ENCODE measurements at regions not wholly inside any gene's neighbourhood (a gene's known extent, or its start where the extent isn't known, plus 50 kb on each side); places are given as distances from the start of the nearest gene placed in this dataset.
"Not testable (repeated sequence)": the region's sequence is repeated elsewhere in the genome, so short reads cannot be mapped to it uniquely, and the experiment has no call there.

- H3K4me3 ChIP-seq (ENCODE audit: low read depth, low read length), result no peak overlapping the region
- TF ChIP-seq, protein P1, sequence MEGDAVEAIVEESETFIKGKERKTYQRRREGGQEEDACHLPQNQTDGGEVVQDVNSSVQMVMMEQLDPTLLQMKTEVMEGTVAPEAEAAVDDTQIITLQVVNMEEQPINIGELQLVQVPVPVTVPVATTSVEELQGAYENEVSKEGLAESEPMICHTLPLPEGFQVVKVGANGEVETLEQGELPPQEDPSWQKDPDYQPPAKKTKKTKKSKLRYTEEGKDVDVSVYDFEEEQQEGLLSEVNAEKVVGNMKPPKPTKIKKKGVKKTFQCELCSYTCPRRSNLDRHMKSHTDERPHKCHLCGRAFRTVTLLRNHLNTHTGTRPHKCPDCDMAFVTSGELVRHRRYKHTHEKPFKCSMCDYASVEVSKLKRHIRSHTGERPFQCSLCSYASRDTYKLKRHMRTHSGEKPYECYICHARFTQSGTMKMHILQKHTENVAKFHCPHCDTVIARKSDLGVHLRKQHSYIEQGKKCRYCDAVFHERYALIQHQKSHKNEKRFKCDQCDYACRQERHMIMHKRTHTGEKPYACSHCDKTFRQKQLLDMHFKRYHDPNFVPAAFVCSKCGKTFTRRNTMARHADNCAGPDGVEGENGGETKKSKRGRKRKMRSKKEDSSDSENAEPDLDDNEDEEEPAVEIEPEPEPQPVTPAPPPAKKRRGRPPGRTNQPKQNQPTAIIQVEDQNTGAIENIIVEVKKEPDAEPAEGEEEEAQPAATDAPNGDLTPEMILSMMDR (IDR thresholded peaks at IDR 0.05; ENCODE audit: low read depth, low read length, missing control alignments), result no peak
- DNase-seq (ENCODE audit: low read depth), result no peak
Measured at GRCh38 chr2:183868707-183869106, 729.6 kb upstream of the ZNF804A start.

DNA sequence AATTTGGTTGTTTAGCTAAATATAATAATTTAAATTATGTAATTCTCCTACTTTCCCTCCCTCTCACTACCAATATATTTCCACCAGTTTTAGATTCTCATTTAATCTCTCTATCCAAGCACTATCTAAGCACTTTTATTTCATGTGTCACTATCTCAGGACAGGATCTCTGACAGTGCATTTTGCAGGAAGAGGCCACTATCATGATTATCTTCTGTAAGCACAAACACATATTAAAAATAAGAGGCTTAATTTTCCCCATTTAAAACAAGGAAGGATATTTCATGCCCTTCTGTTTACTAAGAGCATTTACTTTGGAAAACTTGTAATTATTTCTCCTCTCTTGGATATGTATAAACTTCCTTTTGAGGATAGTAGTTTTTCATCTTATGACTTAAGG, 726.2 kb upstream of the ZNF804A start:
- no peak for DNase-seq (ENCODE audit: low read depth)
- no peak overlapping the region for H3K4me3 ChIP-seq (ENCODE audit: low read depth, low read length)
- TF ChIP-seq, protein P1 (IDR thresholded peaks at IDR 0.05; ENCODE audit: low read depth, low read length, missing control alignments), result no peak

DNA sequence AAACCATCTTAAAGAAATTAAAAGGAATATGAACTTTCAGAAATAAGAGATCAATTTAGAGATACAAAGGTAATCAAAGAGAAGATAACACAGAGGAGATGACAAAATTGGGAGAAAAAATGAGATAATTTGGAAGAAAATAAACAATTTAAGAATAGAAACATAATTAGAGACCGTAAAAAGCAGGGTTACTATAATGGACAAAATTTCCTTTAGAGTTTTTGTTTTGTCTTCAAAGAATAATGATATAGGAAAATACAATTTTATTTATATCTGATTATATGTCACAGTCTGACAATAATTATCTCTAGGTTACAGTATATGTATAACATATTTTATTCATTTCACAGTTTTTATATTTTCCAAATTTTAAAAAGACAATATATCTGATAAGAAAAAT, 716.4 kb upstream of the ZNF804A start:
- H3K4me3 ChIP-seq (ENCODE audit: low read depth, low read length), result no peak overlapping the region
- TF ChIP-seq, protein P1 (IDR thresholded peaks at IDR 0.05; ENCODE audit: low read depth, low read length, missing control alignments), result no peak

DNA sequence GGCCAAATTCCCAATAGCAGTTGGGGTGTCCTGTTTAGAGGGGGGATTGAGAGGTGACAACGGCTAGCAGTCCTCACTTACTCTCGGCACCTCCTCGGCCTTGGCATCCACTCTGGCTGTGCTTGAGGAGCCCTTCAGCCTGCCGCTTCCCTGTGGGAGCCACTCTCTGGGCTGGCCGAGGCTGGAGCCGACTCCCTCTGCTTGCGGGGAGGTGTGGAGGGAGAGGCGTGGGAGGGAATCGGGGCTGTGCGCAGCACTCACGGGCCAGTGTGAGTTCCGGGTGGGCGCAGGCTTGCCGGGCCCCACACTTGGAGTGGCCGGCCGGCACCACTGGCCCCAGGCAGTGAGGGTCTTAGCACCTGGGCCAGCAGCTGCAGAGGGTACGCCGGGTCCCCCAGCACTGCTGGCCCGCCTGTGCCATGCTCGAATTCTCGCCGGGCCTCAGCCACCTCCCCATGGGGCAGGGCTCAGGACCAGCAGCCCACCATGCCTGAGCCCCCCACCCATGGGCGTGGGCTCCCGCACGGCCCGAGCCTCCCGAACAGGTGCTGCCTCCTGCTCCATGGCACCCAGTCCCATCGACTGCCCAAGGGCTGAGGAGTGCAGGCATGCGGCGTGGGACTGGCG, 705.9 kb upstream of the ZNF804A start:
- no peak for DNase-seq (ENCODE audit: low read depth)
- TF ChIP-seq, protein P1 (IDR thresholded peaks at IDR 0.05; ENCODE audit: low read depth, low read length, missing control alignments), result no peak
- no peak overlapping the region for H3K4me3 ChIP-seq (ENCODE audit: low read depth, low read length)

More for the DNA sequence above, 716.4 kb upstream of the ZNF804A start:
- no peak for DNase-seq (ENCODE audit: low read depth)

DNA sequence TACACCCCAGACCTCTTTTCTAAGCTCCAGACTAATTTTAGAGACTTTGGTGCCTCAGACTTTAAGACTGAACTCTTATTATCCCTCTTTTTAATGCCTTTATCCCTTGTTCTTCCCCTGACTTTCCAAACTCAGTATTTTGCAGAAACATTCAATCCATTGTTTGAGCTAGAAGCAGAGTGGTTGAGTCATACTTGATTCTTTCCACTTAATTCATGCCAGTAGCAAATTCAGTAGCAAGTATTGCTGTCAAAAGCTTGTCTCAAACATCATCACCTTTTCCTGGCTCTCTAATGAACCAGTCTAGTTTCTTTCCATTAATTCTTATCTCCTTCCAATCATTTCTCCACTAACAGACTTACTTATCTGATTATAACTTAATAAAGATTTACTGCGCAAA, 699.7 kb upstream of the ZNF804A start:
- no peak for DNase-seq (ENCODE audit: low read depth)
- no peak overlapping the region for H3K4me3 ChIP-seq (ENCODE audit: low read depth, low read length)
- TF ChIP-seq, protein P1 (IDR thresholded peaks at IDR 0.05; ENCODE audit: low read depth, low read length, missing control alignments), result no peak

- TF ChIP-seq, protein P1 (IDR thresholded peaks at IDR 0.05; ENCODE audit: low read depth, low read length, missing control alignments), result no peak
- H3K4me3 ChIP-seq (ENCODE audit: low read depth, low read length), result no peak overlapping the region
- no peak for DNase-seq (ENCODE audit: low read depth)
Measured at GRCh38 chr2:183901931-183902330, 696.4 kb upstream of the ZNF804A start.

- DNase-seq (ENCODE audit: low read depth), result no peak
- no peak overlapping the region for H3K4me3 ChIP-seq (ENCODE audit: low read depth, low read length)
- TF ChIP-seq, protein P1 (IDR thresholded peaks at IDR 0.05; ENCODE audit: low read depth, low read length, missing control alignments), result no peak
Measured at GRCh38 chr2:183903026-183903425, 695.3 kb upstream of the ZNF804A start.

DNA sequence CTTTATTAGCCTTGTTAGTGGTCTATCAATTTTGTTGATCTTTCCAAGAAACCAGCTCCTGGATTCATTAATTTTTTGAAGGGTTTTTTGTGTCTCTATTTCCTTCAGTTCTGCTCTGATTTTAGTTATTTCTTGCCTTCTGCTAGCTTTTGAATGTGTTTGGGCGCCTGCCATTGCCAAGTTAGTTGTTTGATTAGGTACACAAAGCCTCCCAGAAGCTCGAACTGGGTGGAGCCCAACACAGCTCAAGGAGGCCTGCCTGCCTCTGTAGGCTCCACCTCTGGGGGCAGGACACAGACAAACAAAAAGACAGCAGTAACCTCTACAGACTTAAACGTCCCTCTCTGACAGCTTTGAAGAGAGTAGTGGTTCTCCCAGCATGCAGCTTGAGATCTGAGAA, 682.3 kb upstream of the ZNF804A start:
- DNase-seq (ENCODE audit: low read depth); H3K4me3 ChIP-seq (ENCODE audit: low read depth, low read length): not testable (repeated sequence)
